ENCODE measurements at regions not wholly inside any gene's neighbourhood (a gene's known extent, or its start where the extent isn't known, plus 50 kb on each side); places are given as distances from the start of the nearest gene placed in this dataset.

DNA sequence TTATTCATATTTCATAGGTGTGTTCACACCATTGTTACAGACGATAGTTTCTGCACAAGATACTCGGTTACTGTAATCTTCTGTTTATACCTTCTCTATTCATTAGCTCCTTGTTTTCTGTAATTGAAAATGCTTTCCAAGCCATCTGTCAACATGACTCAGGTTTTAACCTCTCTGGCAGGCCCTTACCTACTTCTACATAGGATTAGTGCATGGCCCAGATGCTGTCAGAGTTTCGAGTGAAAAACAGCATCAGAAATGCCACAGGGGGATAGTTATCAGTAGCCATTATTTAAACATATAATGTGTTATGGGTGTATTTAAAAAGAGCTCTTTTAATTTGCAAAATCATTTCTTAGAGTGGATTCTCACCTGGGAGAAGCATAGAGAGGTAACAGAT lies 596.4 kb downstream of the FBXO15 start:
- TF ChIP-seq, protein P1, sequence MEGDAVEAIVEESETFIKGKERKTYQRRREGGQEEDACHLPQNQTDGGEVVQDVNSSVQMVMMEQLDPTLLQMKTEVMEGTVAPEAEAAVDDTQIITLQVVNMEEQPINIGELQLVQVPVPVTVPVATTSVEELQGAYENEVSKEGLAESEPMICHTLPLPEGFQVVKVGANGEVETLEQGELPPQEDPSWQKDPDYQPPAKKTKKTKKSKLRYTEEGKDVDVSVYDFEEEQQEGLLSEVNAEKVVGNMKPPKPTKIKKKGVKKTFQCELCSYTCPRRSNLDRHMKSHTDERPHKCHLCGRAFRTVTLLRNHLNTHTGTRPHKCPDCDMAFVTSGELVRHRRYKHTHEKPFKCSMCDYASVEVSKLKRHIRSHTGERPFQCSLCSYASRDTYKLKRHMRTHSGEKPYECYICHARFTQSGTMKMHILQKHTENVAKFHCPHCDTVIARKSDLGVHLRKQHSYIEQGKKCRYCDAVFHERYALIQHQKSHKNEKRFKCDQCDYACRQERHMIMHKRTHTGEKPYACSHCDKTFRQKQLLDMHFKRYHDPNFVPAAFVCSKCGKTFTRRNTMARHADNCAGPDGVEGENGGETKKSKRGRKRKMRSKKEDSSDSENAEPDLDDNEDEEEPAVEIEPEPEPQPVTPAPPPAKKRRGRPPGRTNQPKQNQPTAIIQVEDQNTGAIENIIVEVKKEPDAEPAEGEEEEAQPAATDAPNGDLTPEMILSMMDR (conservative IDR thresholded peaks at IDR 0.05; ENCODE audit: low read depth, low read length) = no peak
- TF ChIP-seq EZH2 (IDR thresholded peaks at IDR 0.05; ENCODE audit: borderline replicate concordance, low read depth, low read length, poor library complexity, severe bottlenecking) = no peak

Data from A673 (cell line).